GM23338 (cell line): ENCODE measurements at regions not wholly inside any gene's neighbourhood (a gene's known extent, or its start where the extent isn't known, plus 50 kb on each side); places are given as distances from the start of the nearest gene placed in this dataset.
A peak's percentile ranks its signal among the peaks of the same experiment; 100 is the strongest.

Experiments
- ATAC-seq: fragments of 200-7000 bp; cut with Tn5 transposase; 3 replicates; pipeline ENCODE4 v1.9.1; 2020
- DNase-seq: peaks from one replicate; pipeline ENCODE4 v3.0.0-alpha.2; 2015; ENCODE audit warnings: low spot score
- H2AFZ ChIP-seq: fragments of 200-600 bp; sonication (generic); 2 replicates; pipeline ENCODE4 v1.8.0; 2016; ENCODE audit warnings: antibody characterized with exemption, mild to moderate bottlenecking, moderate library complexity
- H3F3A ChIP-seq: fragments of 200-600 bp; sonication (generic); replicated peaks from 2 replicates; pipeline ENCODE4 v1.8.0; 2017; ENCODE audit warnings: antibody characterized with exemption, mixed run types, low read depth
- H3K27ac ChIP-seq: fragments of 200-600 bp; sonication (generic); 2 replicates; pipeline ENCODE4 v1.6.1; 2016; ENCODE audit warnings: low read depth
- H3K27me3 ChIP-seq: fragments of 200-600 bp; sonication (generic); 2 replicates; pipeline ENCODE4 v1.8.0; 2016; ENCODE audit warnings: mild to moderate bottlenecking, mixed run types, moderate library complexity; ENCODE audit not compliant: insufficient read depth
- H3K36me3 ChIP-seq: fragments of 200-600 bp; sonication (generic); 2 replicates; pipeline ENCODE4 v1.8.0; 2016; ENCODE audit warnings: mild to moderate bottlenecking; ENCODE audit not compliant: insufficient read depth
- H3K4me1 ChIP-seq: fragments of 200-600 bp; sonication (generic); 2 replicates; pipeline ENCODE4 v1.8.0; 2016; ENCODE audit warnings: mild to moderate bottlenecking, moderate library complexity; ENCODE audit not compliant: insufficient read depth
- H3K4me2 ChIP-seq: fragments of 200-600 bp; sonication (generic); 2 replicates; pipeline ENCODE4 v1.7.1; 2017; ENCODE audit warnings: mixed run types
- H3K4me3 ChIP-seq: fragments of 200-600 bp; sonication (generic); 2 replicates; pipeline ENCODE4 v1.6.1; 2016; ENCODE audit warnings: mixed run types
- H3K79me2 ChIP-seq: fragments of 200-600 bp; sonication (generic); replicated peaks from 2 replicates; pipeline ENCODE4 v1.8.0; 2017; ENCODE audit warnings: mild to moderate bottlenecking; ENCODE audit not compliant: insufficient read depth
- H3K9me2 ChIP-seq: fragments of 200-600 bp; sonication (generic); 2 replicates; pipeline ENCODE4 v1.8.0; 2017; ENCODE audit not compliant: insufficient read depth
- H4K20me1 ChIP-seq: fragments of 200-600 bp; sonication (generic); replicated peaks from 2 replicates; pipeline ENCODE4 v1.8.0; 2017; ENCODE audit warnings: mild to moderate bottlenecking; ENCODE audit not compliant: insufficient read depth
- H3K27ac Mint-ChIP-seq: 2 replicates; pipeline ENCODE4 v1.8.0; 2020; ENCODE audit warnings: inconsistent platforms, mild to moderate bottlenecking, moderate library complexity, mixed read lengths
- H3K27me3 Mint-ChIP-seq: 3 replicates; pipeline ENCODE4 v1.8.0; 2022; ENCODE audit warnings: low read depth, mild to moderate bottlenecking, moderate library complexity, mixed read lengths, inconsistent platforms; ENCODE audit not compliant: insufficient read depth, poor library complexity
- H3K36me3 Mint-ChIP-seq: 3 replicates; pipeline ENCODE4 v1.8.0; 2021; ENCODE audit warnings: low read depth, mild to moderate bottlenecking, inconsistent platforms, moderate library complexity, mixed read lengths
- H3K4me1 Mint-ChIP-seq: 3 replicates; pipeline ENCODE4 v1.8.0; 2020; ENCODE audit warnings: mild to moderate bottlenecking, inconsistent platforms, mixed read lengths
- H3K4me3 Mint-ChIP-seq: 3 replicates; pipeline ENCODE4 v1.8.0; 2021; ENCODE audit warnings: moderate library complexity, mild to moderate bottlenecking, inconsistent platforms, mixed read lengths
- H3K9me3 Mint-ChIP-seq: 3 replicates; pipeline ENCODE4 v1.8.0; 2020; ENCODE audit warnings: moderate library complexity, mild to moderate bottlenecking, inconsistent platforms, mixed read lengths
- CREB1 ChIP-seq: fragments of 250-450 bp; sonication (Bioruptor Pico); IDR thresholded peaks from 2 replicates; pipeline ENCODE4 v1.5.0; 2020; ENCODE audit warnings: low read depth, mild to moderate bottlenecking, moderate library complexity
- CTCF ChIP-seq, 2 experiments: fragments of 200-600 bp in 1 of 2; sonication (generic) in 1 of 2; conservative IDR thresholded peaks; 2 replicates each; pipeline versions ENCODE4 v1.5.1 to v1.6.1; 2016 to 2017; ENCODE audit warnings: antibody characterized with exemption in 2 of 2, low read depth in 2 of 2, mild to moderate bottlenecking in 2 of 2, moderate library complexity in 1 of 2
- EZH2phosphoT487 ChIP-seq: fragments of 200-600 bp; sonication (generic); IDR thresholded peaks from one replicate; pipeline ENCODE4 v1.8.1; 2018; ENCODE audit warnings: antibody characterized with exemption; ENCODE audit not compliant: unreplicated experiment
- JUNB ChIP-seq: IDR thresholded peaks from one replicate; pipeline ENCODE4 v1.6.1; 2016; ENCODE audit warnings: antibody characterized with exemption; ENCODE audit not compliant: unreplicated experiment
- NANOG ChIP-seq: IDR thresholded peaks from 2 replicates; pipeline ENCODE4 v1.6.1; 2016; ENCODE audit warnings: antibody characterized with exemption, borderline replicate concordance
- POLR2AphosphoS5 ChIP-seq: IDR thresholded peaks from 2 replicates; pipeline ENCODE4 v1.6.1; 2016; ENCODE audit warnings: antibody characterized with exemption, low read depth
- REST ChIP-seq: IDR thresholded peaks from one replicate; pipeline ENCODE4 v1.6.1; 2018; ENCODE audit warnings: antibody characterized with exemption; ENCODE audit not compliant: unreplicated experiment
- ZNF114 ChIP-seq: fragments of 250-450 bp; sonication (Bioruptor Pico); IDR thresholded peaks from 2 replicates; pipeline ENCODE4 v1.5.0; 2020; ENCODE audit warnings: mild to moderate bottlenecking, moderate library complexity
- ZNF331 ChIP-seq: fragments of 250-450 bp; sonication (Bioruptor Pico); IDR thresholded peaks from 2 replicates; pipeline ENCODE4 v1.5.0; 2020; ENCODE audit warnings: low read depth, mild to moderate bottlenecking, moderate library complexity

DNA sequence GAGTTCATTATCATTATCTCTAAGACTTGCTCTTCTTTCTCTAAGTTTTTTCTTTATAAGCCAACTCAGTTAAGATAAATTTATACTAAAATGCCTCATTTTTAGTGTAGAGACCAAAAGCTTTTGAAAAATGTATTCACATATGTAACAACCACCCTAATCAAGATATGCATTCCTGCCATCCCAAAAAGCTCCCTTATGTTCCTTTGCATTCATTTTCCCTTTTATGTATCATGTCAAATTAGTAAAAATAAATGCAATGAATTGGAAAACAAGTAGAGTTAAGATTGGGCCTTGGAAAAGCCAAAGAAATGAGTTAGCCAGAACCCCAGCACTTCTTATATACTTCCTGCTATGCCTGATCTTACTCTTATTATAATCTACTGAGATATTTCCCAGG, 62.2 kb downstream of the NPY2R start:
- Histone ChIP-seq H2AFZ (no peak overlapping the region), H3F3A (no peaks in the 10 kb centered on the region), H3K27ac (no peak overlapping the region), H3K79me2 (no peaks in the 10 kb centered on the region), H3K27me3 (no peaks in the 10 kb centered on the region), H3K4me2 (no peak overlapping the region), H4K20me1 (no peaks in the 10 kb centered on the region), H3K4me3 (no peak overlapping the region), H3K4me1 (no peaks in the 10 kb centered on the region), H3K9me2 (peaks cover 4% of the 10 kb centered on the region), H3K36me3 (no peaks in the 10 kb centered on the region; the same call in 1 of the 2 replicates)
- no peak overlapping the region for H3K4me3 Mint-ChIP-seq
- DNase-seq (no peak), ATAC-seq (no peak)
- H3K9me3 Mint-ChIP-seq = peaks cover 20% of the 10 kb centered on the region
- no peak overlapping the region for H3K27ac Mint-ChIP-seq
- no peaks in the 10 kb centered on the region for H3K4me1 Mint-ChIP-seq
- H3K27me3 Mint-ChIP-seq = no peaks in the 10 kb centered on the region
- H3K36me3 Mint-ChIP-seq = no peaks in the 10 kb centered on the region
- TF ChIP-seq NANOG (no peak), CREB1 (CRISPR knock-in tag) (no peak), ZNF114 (no peak), JUNB (no peak)

DNA sequence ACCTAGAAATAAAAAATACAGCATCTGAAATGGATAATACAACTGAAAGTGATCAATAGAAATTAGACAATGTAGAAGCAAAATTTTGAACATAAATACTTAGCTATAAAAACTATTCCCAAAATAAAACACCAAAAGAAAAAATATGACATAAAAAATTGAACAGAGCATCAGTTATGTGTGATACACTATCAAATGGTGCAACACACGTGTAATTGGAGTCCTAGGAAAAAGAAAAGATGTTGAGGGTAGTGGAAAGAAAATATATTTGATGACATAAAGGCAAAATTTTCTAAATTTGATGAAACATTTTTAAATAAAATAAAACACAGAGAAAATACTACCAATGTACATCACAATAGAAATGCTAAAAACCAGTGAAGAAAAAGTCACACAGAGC, 63.1 kb downstream of the NPY2R start:
- Histone ChIP-seq H3K27ac (no peak overlapping the region), H2AFZ (no peak overlapping the region), H3F3A (no peaks in the 10 kb centered on the region), H3K4me3 (no peak overlapping the region), H3K9me2 (peaks cover 4% of the 10 kb centered on the region), H3K79me2 (no peaks in the 10 kb centered on the region), H3K27me3 (no peaks in the 10 kb centered on the region), H3K4me2 (no peak overlapping the region), H3K36me3 (no peaks in the 10 kb centered on the region; the same call in 1 of the 2 replicates), H3K4me1 (no peaks in the 10 kb centered on the region), H4K20me1 (no peaks in the 10 kb centered on the region)
- peak; percentile 58 for DNase-seq
- Mint-ChIP-seq H3K27me3 (no peaks in the 10 kb centered on the region), H3K27ac (no peak overlapping the region), H3K4me3 (no peak overlapping the region), H3K9me3 (peaks cover 20% of the 10 kb centered on the region), H3K4me1 (no peaks in the 10 kb centered on the region), H3K36me3 (no peaks in the 10 kb centered on the region)
- no peak for ATAC-seq
- TF ChIP-seq ZNF331 (CRISPR knock-in tag) = no peak
- no peak for TF ChIP-seq ZNF114
- TF ChIP-seq EZH2phosphoT487 = no peak
- no peak for TF ChIP-seq REST
- no peak for TF ChIP-seq POLR2AphosphoS5
- no peak for TF ChIP-seq CTCF (conservative IDR thresholded peaks at IDR 0.05; ENCODE audit: low read depth in 2 of 2)
- no peak for TF ChIP-seq CREB1 (CRISPR knock-in tag)
